GM21528 (cell line): ENCODE measurements at regions not wholly inside any gene's neighbourhood (a gene's known extent, or its start where the extent isn't known, plus 50 kb on each side); places are given as distances from the start of the nearest gene placed in this dataset.
"Not testable (repeated sequence)": the region's sequence is repeated elsewhere in the genome, so short reads cannot be mapped to it uniquely, and the experiment has no call there.

Experiments used
- ATAC-seq: cut with Tn5 transposase; IDR thresholded peaks from one replicate; pipeline ENCODE4 v1.9.1; 2021; ENCODE audit warnings: mild to moderate bottlenecking, moderate library complexity; ENCODE audit not compliant: unreplicated experiment, low FRiP score

DNA sequence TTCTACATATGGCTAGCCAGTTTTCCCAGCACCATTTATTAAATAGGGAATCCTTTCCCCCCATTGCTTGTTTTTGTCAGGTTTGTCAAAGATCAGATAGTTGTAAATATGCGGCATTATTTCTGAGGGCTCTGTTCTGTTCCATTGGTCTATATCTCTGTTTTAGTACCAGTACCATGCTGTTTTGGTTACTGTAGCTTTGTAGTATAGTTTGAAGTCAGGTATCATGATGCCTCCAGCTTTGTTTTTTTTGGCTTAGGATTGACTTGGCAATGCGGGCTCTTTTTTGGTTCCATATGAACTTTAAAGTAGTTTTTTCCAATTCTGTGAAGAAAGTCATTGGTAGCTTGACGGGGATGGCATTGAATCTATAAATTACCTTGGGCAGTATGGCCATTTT is 60.0 kb upstream of the GPC3 start:
- ATAC-seq, result not testable (repeated sequence)

DNA sequence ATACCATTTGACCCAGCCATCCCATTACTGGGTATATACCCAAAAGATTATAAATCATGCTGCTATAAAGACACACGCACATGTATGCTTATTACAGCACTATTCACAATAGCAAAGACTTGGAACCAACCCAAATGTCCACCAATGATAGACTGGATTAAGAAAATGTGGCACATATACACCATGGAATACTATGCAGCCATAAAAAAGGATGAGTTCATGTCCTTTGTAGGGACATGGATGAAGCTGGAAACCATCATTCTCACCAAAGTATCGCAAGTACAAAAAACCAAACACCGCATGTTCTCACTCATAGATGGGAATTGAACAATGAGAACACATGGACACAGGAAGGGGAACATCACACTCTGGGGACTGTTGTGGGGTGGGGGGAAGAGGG is 81.7 kb upstream of the GPC3 start:
- not testable (repeated sequence) for ATAC-seq

DNA sequence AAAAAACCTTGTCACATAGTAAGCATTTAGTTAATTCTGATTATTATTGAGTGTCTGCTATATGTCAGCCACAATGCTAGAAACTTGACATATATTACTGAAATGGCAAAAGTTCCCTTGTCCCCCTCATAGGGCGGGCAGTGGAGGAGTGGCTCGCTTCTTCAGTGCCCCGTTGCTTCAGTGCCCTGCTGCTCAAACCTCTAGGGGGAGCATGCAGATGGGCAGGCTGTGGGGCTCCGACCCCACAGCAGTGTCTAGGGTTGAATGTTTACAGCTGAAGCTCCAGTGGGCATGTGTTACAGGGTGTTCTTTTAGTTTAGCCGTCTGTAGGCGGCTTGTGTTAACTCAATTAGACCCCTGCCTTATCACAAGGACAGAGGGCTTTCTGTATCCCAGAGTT is 86.5 kb upstream of the GPC3 start:
- ATAC-seq, result not testable (repeated sequence)

DNA sequence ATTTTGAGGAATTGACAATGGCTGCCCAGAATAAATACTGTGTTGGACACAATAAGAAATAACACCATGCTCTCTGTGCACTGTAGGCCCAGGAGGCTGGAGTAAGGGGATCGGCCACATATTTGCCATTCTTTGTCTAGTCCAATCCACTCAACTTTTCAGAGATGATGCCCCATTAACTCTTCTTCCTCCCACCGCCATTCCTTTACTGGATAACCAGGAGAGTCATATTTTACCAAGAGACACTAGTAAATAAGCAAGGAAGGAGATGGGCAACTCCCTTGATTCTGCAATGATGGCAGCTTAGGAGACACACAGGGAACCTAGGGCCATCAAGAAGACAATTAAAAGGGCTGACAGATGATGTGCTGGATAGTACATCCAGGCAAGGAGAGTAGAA is 87.9 kb upstream of the GPC3 start:
- no peak for ATAC-seq

DNA sequence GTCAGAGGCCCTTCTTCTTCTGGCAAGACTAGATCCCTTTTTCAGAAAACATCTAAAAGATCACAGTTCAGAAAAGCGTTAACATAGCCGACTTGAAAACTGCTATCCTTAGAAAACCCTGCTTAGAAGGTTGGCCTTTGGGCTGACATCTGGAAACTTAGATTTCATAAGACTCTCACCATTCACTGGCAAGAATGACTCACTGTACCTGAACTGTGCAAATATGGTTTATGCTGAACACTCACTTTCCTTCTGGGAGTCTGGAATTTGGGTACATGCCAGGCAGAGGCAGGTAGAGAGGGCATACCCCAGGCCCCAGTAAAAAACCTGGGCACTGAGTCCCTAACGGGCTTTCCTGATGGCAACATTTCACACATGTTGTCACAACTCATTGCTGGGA is 88.8 kb upstream of the GPC3 start:
- no peak for ATAC-seq

DNA sequence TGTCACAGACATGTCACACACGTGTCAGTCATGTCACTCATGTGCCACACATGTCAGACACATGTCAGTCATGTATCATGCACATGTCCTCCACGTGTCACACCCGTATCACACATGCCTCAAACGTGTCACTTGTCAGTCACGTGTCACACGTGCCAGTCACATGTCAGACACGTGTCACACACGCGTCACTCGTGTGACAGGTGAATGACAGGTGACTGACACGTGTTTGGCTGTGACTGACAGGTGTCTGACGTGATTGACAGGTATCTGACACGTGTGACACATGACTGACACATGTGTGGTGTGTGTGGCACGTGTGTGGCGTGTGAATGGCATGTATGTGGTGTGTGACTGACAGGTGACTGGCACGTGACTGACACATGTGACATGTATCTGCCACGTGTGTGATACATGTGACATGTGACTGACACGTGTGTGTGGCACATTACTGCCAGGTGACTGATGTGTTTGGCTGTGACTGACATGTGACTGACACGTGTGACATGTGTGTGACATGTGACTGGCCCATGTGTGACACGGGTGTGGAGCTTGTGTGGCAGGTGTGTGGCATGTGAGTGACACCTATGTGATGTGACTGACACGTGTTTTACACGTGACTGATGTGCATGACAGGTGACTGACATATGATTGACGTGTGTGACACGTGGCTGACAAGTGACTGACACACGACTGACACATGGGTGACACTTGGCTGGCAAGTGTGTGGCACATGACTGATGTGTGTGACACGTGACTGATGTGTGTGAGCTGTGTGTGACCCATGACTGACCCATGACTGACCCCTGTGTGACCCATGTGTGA is 90.7 kb upstream of the GPC3 start:
- ATAC-seq, result no peak

DNA sequence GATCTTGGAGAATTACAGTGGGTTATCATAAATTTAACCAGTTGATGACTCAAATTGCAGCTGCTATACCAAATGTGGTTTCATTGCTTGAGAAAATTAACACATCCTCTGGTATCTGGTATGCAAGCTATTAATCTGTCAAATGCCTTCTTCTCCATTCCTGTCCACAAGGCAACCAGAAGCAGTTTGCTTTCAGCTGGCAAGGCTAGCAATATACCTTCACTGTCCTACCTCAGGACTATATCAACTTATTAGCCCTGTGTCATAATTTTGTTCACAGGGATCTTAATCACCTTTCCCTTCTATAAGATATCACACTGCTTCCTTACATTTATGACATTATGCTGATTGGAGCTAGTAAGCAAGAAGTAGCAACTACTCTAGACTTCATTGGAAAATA is 110.0 kb upstream of the GPC3 start:
- ATAC-seq, result no peak

DNA sequence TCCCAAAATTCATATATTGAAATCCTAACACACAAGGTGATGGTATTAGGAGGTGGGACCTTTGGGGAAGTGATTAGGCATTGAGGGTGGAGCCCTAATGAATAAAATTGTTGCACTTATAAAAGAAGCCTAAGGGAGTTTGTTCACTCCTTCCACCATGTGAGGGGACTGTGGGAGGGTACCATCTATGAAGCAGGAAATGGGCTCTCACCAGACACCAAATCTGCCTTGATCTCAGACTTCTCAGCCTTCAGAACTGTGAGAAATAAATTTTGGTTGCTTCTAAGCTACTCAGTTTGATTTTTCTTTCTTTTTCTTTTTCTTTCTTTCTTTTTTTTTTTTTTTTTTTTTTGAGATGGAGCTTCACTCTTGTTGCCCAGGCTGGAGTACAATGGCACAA is 116.2 kb upstream of the GPC3 start:
- no peak for ATAC-seq

DNA sequence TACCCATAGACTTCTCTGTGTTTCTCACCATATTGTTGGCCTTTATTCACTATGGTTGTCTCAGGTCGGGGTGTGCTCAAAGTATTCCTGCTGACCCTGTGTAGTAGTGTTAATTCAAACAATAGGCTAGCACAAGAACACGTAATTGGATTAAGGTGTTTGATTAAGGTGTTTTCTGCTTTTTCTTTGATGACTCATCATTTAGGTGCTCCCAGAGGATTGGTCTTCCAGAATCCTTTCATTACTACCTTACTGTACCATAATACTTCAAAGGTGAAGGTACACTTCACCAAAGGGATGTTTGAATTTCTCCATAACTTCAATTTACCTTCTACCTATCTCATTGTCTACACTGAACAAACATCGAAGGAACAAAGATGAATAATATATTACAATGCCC is 121.7 kb upstream of the CCDC160 start:
- no peak for ATAC-seq

DNA sequence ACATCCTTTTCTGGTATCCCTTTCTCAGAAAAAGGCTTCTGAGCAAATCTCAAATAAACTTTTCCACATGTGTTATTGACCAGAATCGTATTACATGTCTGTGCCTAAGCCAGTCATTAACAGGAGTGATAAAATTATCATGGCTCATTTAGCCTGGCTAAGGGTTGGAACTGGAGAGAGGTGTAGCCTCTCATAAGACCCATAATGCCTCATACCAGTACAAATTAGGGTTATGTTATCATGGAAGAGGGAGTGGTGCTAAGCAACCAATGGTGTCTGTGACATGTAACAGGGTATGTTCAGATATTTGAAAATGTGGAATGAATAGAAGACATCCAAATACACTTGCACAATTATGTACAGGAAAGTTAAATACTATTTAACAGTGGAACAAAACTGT is 99.6 kb upstream of the CCDC160 start:
- ATAC-seq, result no peak

DNA sequence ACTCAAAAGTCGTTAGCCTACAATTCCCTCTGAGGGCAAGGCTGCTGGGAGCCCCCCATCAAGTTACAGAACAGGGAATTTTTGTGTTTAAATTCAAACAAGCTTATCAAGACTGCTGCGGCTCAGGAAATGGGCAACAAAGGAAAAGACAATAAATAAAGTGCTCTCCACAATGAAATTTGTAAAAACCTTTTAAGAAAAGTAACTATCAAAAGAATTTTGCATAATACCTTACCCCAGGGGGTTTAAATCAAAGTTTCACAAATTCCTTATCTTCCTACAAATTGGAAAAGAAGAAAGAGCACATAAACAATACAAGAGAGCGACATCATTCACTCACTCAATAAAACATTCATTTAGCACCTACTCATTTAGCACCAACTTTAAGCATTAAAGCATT is 97.9 kb upstream of the CCDC160 start:
- no peak for ATAC-seq

DNA sequence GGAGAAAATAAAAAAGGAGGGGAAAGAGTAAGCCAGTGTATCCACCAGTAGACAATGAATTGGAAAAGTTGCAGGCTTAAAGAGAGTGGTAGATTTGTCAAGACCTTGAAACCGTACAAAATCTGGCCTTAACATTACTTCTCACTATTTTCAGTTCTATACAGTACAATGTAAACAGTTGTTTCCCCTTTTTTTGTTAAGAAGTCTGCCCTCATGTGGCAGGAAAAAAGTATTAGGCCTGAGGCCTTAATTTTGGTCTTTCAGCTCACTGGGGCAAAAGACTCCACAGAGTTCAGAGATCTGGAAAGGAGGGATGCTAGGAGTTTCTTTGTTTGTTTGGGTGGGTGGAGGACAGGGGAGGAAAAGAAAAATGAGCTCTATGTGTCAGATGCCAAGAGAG is 92.8 kb upstream of the CCDC160 start:
- ATAC-seq, result peak; percentile 64

DNA sequence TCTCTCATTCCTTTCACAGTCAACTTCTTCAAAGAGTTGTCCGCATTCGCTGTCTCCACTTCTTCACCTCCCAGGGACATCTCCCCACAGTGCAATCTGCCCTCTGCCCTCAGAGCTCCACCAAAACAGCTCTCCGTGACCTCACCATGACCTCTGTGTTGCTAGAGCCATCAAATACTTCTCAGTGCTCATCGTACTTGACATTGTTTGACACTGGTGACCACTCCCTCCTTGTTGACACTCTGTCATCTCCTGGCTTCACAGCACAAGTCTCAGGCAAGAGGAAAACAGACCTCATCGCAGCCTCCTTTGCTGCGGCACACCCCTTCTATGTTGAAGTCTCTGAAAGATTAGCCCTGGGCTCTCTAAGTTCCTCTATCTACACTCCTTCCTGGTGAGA is 90.5 kb upstream of the CCDC160 start:
- ATAC-seq, result no peak

DNA sequence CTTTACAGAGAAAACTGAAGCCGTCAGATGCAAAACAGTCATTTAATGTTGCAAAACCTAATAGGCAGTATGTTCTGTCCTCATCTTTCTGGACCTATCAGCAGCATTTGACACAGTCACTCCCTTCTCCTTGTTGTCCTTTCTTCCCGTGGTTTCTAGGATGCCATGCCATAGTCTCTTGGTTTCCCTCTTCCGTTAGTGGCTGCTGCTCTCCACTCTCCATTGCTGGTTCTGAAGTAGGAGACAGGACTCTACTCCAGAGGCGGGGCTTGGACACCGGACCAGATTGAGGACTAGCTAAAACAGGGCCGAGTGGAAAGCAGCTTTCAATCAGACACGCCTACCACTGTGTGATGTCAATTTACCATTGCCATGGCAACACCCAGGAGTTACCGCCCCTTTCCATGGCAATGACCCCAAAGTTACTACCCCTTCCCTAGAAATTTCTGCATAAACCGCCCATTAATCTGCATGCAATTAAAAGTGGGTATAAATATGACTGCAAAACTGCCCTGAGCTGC is 88.8 kb upstream of the CCDC160 start:
- ATAC-seq, result no peak

DNA sequence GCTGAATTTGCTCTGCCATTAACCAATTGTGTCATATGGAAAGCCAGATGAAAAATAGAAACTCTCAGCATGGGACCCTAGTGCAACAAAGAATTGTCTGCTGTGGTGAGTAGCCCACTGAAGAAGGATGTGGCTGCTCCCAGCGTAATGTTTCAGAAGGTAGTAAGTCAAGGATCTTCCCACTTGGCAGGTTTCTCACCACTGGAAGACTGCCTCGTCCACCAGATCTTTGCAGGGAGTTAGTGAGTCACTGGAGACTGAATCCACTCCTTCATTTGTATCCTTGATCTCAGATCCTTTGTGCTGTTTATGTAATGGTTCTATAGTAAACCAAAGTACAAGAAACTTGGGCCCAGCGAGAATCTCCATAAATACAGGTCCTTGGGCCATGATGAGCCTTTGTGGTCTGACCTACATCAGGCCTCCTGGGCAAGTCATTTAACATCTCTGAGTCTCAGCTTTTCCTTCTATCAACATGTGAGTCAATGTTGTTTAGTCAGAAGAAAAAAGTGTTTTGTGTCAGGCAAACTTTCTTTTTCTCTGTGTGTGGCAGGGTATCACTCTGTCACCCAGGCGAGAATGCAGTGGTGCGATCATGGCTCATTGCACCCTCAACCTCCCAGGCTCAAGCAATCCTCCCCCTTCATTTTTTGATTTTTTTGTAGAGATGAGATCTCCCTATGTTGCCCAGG is 78.0 kb upstream of the CCDC160 start:
- ATAC-seq, result no peak

DNA sequence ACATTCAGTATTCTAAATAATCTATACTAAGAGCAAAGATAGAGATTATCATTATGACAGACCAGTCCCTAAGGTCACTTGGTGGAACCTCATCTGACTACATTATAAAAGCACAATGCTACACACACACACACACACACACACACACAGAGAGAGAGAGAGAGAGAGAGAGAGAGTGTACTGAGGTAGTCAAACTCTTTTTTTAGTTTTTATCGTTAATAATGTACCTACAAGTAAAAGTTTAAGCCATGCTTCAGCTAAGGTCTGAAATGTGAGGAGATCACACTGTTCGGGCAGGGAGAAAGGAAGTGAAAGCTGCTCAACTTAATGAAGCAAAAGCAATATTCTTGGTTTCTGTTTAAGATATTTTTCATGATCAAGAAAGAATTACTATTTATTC is 75.8 kb upstream of the CCDC160 start:
- ATAC-seq, result peak; percentile 92

DNA sequence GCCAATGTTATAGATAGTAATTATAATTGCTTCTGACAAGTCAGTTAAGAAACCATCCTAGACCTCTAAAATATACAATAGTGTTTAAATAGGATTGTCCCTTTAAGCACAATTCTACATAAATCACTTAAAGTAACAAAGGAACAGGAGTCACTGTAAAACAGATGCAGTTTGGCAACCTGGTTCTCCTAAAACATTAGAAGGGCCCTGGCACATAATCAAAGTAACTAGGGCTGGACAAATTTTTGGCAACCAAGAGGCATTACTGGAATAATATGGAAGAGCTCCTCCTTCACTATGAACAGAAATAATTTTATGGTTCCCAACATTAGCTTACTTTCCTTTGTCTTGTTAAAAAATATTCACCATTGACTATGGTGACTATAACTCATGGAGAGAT is 75.0 kb upstream of the CCDC160 start:
- no peak for ATAC-seq

DNA sequence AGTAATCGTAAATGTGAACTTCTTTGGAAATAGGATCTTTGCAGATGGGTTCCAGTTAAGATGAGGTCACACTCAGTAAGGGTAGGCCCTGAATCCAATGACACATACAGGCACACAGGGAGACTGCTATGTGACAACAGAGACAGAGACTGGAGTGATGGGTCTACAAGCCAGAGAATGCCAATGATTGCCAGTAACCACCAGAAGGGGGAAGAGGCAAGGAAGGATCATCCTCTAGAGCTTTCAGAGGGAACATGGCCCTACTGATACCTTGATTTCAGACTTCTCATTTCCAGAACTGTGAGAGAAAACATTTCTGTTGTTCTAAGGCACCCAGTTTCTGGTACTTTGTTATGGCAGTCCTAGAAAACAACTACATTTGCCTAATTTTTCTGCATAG is 73.1 kb upstream of the CCDC160 start:
- ATAC-seq, result no peak

DNA sequence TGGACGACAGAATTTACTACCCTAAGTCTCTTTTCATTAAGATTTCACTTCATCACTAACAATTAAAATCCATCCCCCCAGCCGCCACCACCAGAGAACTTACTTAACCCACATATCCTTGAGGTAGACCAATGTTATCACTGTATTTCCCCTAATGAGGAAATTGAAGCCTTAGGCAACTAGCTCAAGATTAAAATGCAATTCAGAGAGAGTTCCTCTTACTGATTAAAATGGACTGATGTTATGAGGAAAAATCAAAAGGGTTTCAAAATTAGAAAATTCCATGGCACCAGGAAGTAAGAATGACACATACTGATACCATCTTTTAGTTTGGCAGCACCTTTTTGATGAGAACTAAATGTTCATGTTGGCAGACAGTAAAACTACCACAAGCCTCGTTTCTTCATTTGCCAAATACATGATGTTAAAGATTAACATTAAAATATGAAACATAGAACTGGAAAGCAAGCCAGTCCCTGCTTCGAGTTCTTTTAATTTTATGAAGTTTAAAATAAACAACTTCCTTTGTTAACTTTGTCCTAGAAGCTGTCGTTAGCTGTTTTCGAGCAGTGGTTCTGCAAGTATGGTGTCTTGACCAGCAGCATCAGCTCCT is 69.3 kb upstream of the CCDC160 start:
- ATAC-seq, result no peak

DNA sequence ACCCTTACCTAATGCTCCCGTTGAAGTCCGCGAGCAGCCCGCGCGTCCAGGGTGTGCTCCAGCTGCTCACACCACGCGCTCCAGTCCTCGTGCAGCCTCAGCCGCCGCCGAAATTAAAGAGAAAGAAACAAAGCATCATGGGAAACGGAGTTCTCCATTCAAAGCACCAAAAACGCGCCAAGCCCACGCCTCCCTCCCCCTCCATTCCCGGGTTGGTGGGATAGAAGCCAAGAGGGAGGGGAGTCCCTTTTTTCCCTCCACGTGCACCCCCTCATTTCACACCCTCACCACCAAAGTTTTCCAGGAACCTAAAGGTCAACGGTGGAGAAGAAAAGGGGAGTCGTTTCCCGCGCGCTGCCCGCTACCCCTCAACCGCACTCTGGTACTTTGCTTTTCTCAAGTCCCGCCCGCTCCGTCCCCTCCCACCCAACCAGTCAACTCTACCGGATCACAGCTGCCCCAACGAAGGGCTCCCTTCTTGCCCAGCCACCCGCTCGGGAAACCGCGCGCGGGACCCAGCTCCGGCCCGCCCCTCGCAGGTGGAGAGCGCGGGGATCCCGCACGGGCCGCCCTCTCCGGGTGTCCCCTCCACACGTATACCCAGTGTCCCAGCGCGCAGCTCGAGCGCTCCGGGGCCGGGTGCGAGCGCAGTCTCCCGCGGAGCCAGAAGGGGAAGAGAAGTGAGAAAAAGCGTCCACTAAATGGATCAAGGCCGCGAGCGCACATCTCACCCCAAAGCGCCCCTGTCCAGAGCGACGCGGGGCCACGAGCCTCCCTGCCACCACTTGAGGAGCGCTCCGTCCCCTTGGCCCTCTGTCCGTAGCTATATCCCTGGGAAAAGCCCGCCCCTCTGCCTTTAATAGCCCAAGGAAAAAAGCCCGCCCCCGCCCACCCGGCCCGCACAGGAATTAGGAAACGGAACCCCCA is 65.1 kb upstream of the CCDC160 start:
- no peak for ATAC-seq
